ENCODE measurements at regions not wholly inside any gene's neighbourhood (a gene's known extent, or its start where the extent isn't known, plus 50 kb on each side); places are given as distances from the start of the nearest gene placed in this dataset.

DNA sequence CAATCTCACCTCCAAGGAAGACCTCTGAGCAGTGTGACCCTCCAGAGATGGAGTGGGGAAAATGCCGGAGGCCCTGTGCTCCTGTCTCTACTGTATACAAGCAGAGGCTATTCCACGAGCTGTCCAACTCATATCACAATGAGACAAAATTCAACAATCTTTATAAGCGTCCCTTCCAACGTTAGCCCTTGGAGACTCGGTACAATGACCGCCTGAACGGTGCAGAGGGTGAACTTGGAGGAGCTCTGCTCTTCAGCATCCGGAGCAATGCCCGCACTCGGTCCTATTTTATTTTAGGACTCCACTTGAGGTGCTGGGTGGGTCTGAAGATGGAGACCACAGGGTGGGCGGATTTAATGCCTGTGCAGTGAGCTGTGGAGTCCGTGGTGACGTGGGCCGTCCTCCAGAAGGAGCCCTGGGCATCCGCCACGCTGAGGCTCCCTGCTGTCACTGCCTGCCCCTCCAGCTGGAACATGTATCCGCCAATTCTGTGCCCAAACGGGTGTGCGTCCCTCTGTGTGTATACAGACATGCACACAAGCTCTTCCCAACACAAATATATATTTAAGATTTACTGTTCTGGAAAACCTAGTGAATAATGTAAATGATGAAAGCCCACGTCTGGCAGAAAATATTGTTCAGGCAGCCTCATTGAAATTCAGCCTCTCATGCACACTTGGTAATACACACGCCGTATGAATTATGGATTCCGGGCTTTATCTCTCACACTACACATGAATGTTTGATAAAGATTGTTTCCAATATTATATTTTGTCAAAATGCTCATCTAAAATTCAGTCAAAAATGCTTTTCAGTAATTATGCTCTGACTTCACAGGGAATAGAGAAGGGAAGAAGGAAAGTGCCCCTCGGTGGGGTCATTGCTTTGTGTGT, 239.9 kb upstream of the ZMIZ1 start:
- TF ChIP-seq, protein P1, sequence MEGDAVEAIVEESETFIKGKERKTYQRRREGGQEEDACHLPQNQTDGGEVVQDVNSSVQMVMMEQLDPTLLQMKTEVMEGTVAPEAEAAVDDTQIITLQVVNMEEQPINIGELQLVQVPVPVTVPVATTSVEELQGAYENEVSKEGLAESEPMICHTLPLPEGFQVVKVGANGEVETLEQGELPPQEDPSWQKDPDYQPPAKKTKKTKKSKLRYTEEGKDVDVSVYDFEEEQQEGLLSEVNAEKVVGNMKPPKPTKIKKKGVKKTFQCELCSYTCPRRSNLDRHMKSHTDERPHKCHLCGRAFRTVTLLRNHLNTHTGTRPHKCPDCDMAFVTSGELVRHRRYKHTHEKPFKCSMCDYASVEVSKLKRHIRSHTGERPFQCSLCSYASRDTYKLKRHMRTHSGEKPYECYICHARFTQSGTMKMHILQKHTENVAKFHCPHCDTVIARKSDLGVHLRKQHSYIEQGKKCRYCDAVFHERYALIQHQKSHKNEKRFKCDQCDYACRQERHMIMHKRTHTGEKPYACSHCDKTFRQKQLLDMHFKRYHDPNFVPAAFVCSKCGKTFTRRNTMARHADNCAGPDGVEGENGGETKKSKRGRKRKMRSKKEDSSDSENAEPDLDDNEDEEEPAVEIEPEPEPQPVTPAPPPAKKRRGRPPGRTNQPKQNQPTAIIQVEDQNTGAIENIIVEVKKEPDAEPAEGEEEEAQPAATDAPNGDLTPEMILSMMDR (IDR thresholded peaks at IDR 0.05): no peak
- DNase-seq (ENCODE audit: low spot score): no peak
- Histone ChIP-seq H3K4me3 (no peak overlapping the region), H3K27ac (no peak overlapping the region)

DNA sequence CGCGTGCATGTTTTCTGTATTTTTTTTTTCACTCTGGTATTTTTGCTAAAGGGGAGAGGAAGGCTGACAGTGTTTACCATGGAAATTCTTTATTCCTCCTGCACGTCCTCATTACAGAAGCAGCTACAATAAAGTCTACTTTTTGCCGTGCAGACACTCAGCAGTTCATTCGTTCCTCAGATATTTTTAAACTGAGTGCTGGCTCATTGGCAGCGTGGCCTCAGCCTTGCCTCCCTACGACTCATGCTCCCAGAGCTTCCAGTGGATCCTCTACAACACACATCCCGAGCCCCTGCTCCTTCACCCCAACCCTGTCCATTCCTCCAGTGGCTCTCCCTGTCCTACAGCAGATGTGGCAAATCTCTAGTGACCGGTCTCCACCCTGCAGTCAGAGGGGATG, 239.2 kb upstream of the ZMIZ1 start:
- H3K4me3 ChIP-seq: no peak overlapping the region
- TF ChIP-seq, protein P1 (IDR thresholded peaks at IDR 0.05): no peak
- no peak for DNase-seq (ENCODE audit: low spot score)
- H3K27ac ChIP-seq: no peak overlapping the region

DNA sequence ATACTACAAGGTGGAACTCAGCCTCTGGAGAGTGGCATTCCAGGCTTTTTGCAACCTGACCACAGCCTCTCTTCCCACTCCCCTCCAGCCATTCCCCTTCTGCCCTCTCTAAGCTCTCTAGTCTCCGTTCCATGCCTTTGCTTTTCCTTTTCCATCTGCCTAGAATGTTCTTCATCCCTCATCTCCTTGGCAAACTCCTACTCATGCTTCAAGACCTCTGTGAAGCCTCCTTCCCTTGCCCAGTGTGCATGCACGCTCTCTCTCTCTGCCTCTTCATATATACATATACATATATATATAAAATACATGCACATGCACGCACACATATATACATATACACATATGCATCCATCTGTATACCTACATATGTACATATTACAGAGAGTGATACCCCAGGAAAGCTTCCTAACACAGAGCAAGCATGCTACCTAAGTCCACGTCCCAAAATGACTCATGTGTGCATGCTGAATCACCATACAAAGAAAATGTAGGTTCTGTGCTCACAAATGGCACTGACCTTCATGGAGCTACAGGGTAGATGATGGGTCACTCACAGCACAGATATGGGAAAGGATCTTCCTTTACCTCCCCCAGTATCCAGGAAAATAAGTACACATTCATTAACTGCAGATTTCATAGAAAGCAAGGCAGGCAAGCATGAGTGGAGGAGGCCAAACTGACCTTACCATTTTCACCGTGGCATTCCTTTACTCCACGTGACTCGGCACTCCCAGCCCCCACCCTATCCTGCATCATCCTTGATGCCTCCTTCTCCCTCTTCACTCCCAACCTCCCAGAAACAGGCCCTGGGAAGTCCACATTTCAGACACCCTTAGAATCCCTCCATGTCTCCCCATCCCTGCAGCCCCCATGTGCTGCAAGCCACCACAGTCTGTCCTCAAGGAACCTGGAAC, 238.4 kb upstream of the ZMIZ1 start:
- no peak for DNase-seq (ENCODE audit: low spot score)
- Histone ChIP-seq H3K4me3 (no peak overlapping the region), H3K27ac (no peak overlapping the region)
- TF ChIP-seq, protein P1 (IDR thresholded peaks at IDR 0.05): no peak

DNA sequence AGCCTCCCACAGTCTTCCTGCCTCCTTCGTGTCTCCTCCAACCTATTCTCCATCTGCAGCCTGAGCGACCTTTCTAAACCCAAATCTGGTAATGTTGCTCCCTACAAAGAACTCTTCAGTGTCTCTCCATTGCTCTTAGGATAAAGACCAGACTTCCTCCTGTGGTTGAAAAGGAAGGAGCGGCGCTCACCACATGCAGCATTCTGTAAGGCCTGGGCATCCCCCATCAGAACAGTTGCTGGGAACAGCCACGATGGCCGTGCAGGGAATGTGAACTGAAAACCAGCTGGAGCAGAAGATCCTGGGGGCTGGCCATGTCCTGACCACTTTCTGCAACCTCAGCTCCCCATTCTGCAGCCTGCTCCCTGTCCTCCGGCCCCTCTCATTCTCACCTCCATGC, 237.8 kb upstream of the ZMIZ1 start:
- TF ChIP-seq, protein P1 (IDR thresholded peaks at IDR 0.05): no peak

DNA sequence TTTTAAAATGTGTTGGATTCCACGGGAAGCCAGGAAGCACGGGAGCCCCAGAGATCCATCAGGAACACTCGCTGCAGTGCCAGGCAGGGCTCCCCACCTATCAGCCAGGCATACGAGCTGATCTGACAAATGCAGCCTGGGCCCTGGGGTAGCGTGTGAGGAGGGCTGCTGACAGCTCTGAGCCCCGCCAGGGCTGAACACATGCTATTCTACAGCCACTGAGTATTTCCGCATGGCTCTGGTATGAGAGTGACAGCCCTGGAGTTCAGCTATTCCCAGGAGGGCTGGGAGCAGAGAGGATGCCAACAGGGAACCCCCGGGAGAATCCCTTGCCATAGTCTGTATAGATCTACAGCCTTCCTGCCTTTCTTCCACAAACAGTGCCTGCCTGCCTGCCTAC, 237.3 kb upstream of the ZMIZ1 start:
- Histone ChIP-seq H3K4me3 (no peak overlapping the region), H3K27ac (no peak overlapping the region)
- DNase-seq (ENCODE audit: low spot score): no peak
- TF ChIP-seq, protein P1 (IDR thresholded peaks at IDR 0.05): no peak

More for the DNA sequence above, 237.8 kb upstream of the ZMIZ1 start:
- H3K4me3 ChIP-seq: no peak overlapping the region
- H3K27ac ChIP-seq: no peak overlapping the region
- DNase-seq (ENCODE audit: low spot score): no peak

DNA sequence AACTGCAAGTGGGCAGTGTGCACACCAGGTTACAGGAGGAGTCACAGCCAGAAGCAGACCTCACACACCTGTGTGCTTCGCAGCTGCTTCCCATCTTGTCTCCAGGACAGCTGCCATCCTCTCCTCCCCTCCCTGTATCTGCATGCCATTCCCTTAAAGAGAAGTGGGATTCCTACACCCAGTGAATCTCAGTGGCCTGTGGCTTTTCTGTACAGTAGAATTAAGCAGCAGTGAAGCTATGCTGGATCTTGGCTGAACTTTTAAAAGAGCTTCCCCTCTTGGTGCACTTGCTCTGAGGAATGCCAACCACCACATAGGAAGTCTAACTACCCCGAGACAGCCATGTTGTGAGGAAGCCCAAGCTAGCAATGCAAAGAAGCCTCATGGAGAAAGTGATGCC, 236.5 kb upstream of the ZMIZ1 start:
- TF ChIP-seq, protein P1 (IDR thresholded peaks at IDR 0.05): no peak
- no peak overlapping the region for H3K4me3 ChIP-seq
- no peak for DNase-seq (ENCODE audit: low spot score)
- H3K27ac ChIP-seq: no peak overlapping the region

Data from coronary artery (tissue), 2 donors.